Adrenal gland (tissue), 9 donors: ENCODE measurements at regions not wholly inside any gene's neighbourhood (a gene's known extent, or its start where the extent isn't known, plus 50 kb on each side); places are given as distances from the start of the nearest gene placed in this dataset.

ENCODE experiments used
- DNase-seq, 7 donors: peaks; one replicate each; pipeline ENCODE4 v3.0.0-alpha.2; 2019 to 2020
- H3K27ac ChIP-seq, 5 donors: fragments of 200-600 bp; sonication (generic) in 4 of 5; 1 replicate in 3 of 5; 2 replicates in 2 of 5; pipeline versions ENCODE4 v1.5.1 to v1.8.0; 2016 to 2020; ENCODE audit warnings: mild to moderate bottlenecking in 1 of 5
- H3K27me3 ChIP-seq: fragments of 200-600 bp; 2 replicates; pipeline ENCODE4 v1.8.0; 2021
- H3K36me3 ChIP-seq, 2 donors: fragments of 200-600 bp; replicated peaks in 1 of 2; 1 replicate in 1 of 2; 2 replicates in 1 of 2; pipeline versions ENCODE4 v1.5.1 to v1.8.0; 2018 to 2022
- H3K4me1 ChIP-seq, 2 donors: fragments of 200-600 bp; replicated peaks in 1 of 2; 1 replicate in 1 of 2; 2 replicates in 1 of 2; pipeline versions ENCODE4 v1.5.1 to v1.8.0; 2018 to 2021
- H3K4me3 ChIP-seq, 4 donors: fragments of 200-600 bp; sonication (generic) in 3 of 4; one replicate each; pipeline ENCODE4 v1.5.1; 2016 to 2018
- H3K9me3 ChIP-seq, 3 donors: fragments of 200-600 bp; sonication (generic) in 1 of 3; replicated peaks in 1 of 3; 1 replicate in 2 of 3; 2 replicates in 1 of 3; pipeline versions ENCODE4 v1.5.1 to v1.8.0; 2016 to 2021
- POLR2A ChIP-seq, 2 donors: fragments of 450-650 bp; IDR thresholded peaks; one replicate each; pipeline ENCODE4 v1.6.1; 2017; ENCODE audit warnings: antibody characterized with exemption in 2 of 2, mild to moderate bottlenecking in 2 of 2, moderate library complexity in 1 of 2
- WGBS, 4 donors: extraction: QIAGEN DNeasy Blood & Tissue Kit in 2 of 4; methylation state at CpG; one replicate each; pipeline versions ENCODE4 v1.1.5 to v1.1.7; 2013 to 2017; 5-methylcytosine and 5-hydroxymethylcytosine counted together
- intact Hi-C, 2 donors: fragments of 100-400 bp; cut with DNase I; formaldehyde crosslinking; loops; one replicate each; pipeline versions ENCODE4 v1.14.1 to v1.15.0; 2022 to 2023
- TF ChIP-seq, protein P1 (sequence below), 6 experiments: fragments of 450-650 bp in 4 of 6; fragments of 200-600 bp in 2 of 6; sonication (generic) in 1 of 6; IDR thresholded peaks; 1 replicate in 5 of 6; 2 replicates in 1 of 6; pipeline versions ENCODE4 v1.5.1 to v1.8.0; 2016 to 2021; ENCODE audit warnings: antibody characterized with exemption in 6 of 6, mild to moderate bottlenecking in 2 of 6, moderate library complexity in 1 of 6
- donor health status: healthy with polysubstance abuse.
- donor health status: Bipolar disorder and iron deficiency.
- donor health status: DM: yes; HTN: yes; CAD: no.
- donor health status: DM: no; HTN: no; CAD: no.
- donor health status: DM: no; HTN: no; CAD: no.

DNA sequence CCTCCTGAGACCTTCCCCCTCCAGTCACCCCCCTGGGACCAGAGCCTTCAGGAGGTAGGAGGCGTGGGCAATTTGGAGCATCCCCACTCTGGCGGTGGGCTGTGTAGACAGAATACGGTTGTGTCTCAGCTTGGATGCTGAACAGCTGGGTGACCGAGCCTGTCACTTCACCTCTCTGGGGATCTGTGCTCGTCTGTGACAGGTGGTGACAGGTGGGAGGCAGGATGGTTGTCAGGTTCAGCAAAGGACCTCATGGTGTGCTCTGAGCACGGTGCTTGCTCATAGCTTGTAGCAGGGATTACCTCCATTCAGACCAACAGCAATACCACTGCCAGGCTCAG is 186.5 kb upstream of the HS6ST1 start:
- TF ChIP-seq, protein P1, sequence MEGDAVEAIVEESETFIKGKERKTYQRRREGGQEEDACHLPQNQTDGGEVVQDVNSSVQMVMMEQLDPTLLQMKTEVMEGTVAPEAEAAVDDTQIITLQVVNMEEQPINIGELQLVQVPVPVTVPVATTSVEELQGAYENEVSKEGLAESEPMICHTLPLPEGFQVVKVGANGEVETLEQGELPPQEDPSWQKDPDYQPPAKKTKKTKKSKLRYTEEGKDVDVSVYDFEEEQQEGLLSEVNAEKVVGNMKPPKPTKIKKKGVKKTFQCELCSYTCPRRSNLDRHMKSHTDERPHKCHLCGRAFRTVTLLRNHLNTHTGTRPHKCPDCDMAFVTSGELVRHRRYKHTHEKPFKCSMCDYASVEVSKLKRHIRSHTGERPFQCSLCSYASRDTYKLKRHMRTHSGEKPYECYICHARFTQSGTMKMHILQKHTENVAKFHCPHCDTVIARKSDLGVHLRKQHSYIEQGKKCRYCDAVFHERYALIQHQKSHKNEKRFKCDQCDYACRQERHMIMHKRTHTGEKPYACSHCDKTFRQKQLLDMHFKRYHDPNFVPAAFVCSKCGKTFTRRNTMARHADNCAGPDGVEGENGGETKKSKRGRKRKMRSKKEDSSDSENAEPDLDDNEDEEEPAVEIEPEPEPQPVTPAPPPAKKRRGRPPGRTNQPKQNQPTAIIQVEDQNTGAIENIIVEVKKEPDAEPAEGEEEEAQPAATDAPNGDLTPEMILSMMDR (IDR thresholded peaks at IDR 0.05) = no peak
- no peak for TF ChIP-seq POLR2A (IDR thresholded peaks at IDR 0.05)
- Histone ChIP-seq H3K9me3 (no peaks in the 10 kb centered on the region), H3K27ac (no peak overlapping the region), H3K4me1 (no peaks in the 10 kb centered on the region), H3K4me3 (no peak overlapping the region), H3K27me3 (no peaks in the 10 kb centered on the region), H3K36me3 (no peaks in the 10 kb centered on the region)
- DNase-seq = peak in 1 of 7 donors; percentile 13
- intact Hi-C loops = no loop called here
- 86 to 97% (median 95%) methylated on average over 3 to 6 of the region's 6 CpGs for WGBS, 4 donors

DNA sequence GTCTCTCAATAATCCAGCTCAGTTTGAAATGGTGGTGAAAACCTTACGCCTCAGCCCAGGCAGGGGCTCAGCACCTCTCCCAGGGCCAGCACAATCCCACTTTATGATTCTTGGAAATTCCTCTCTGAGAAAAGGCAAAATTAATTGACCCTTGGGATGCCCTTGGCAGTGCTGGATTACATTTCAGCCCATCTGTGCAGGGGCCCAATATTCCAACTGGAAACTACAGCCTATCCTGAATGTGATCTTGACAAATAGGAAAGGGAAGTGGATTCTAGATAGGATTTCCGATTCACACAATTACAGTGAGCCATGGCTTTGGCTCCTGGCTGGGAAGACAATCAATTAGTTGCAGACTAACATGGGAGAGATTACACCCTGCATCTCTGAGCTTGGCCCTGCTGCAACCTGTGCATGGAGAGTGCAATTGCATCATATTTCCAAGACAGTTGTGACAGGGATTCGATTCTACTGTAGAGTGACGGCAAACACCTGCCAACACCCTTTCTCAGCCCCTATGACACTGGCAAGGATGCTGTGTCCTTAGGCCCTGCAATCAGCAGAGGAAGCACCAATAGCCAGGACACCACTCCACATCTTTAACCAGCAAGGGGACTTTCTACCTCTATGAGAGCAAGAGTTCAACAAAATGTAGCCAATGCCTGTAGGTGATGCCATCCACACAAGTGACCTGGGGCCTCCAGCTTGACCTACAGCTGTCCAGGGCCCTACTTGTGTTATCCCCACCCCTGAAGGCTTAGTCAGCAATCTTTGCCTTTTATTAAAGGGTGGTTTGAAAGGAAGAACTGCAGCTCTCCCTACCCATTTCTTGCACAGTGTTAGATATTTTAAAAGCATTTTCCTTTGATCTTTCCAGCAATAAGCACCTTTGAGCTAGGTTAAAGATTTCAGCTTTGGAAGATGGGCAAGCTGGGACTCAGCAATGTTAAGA is 187.2 kb upstream of the HS6ST1 start:
- Histone ChIP-seq H3K27ac (no peak overlapping the region), H3K4me3 (no peak overlapping the region), H3K4me1 (no peaks in the 10 kb centered on the region), H3K27me3 (no peaks in the 10 kb centered on the region), H3K9me3 (no peaks in the 10 kb centered on the region), H3K36me3 (no peaks in the 10 kb centered on the region)
- WGBS, 4 donors = 72 to 93% (median 73%) methylated on average over 2 to 4 of the region's 4 CpGs
- intact Hi-C loops = no loop called here
- TF ChIP-seq, protein P1 (IDR thresholded peaks at IDR 0.05) = no peak
- no peak for TF ChIP-seq POLR2A (IDR thresholded peaks at IDR 0.05)
- DNase-seq = no peak

DNA sequence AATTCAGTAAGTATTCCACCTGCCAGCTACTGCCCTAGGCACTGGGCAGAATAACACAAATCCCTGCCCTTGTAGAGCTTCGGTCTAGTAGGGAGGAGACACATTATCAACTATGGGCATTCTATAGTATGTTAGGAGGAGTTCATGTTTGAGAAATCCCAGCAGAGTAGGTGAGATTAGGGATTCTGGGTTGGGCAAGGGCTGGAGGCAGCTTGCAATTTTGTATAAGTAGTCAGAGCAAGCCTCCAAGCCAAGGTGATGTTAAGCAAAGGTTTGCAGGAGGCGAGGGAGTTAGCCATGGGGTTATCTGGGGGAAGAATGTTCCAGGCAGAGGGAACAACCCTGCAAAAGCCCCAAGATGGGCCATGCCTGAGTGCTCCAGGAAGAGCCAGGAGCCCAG is 187.9 kb upstream of the HS6ST1 start:
- no peak for DNase-seq
- H3K9me3 ChIP-seq = no peaks in the 10 kb centered on the region
- no peaks in the 10 kb centered on the region for H3K27me3 ChIP-seq
- no peaks in the 10 kb centered on the region for H3K4me1 ChIP-seq
- WGBS, 4 donors = 92 to 100% (median 96%) methylated on average over 2 of the region's 2 CpGs
- no peak overlapping the region for H3K27ac ChIP-seq
- H3K36me3 ChIP-seq = no peaks in the 10 kb centered on the region
- no peak overlapping the region for H3K4me3 ChIP-seq
- intact Hi-C loops = no loop called here
- TF ChIP-seq POLR2A (IDR thresholded peaks at IDR 0.05) = no peak
- TF ChIP-seq, protein P1 (IDR thresholded peaks at IDR 0.05) = no peak

DNA sequence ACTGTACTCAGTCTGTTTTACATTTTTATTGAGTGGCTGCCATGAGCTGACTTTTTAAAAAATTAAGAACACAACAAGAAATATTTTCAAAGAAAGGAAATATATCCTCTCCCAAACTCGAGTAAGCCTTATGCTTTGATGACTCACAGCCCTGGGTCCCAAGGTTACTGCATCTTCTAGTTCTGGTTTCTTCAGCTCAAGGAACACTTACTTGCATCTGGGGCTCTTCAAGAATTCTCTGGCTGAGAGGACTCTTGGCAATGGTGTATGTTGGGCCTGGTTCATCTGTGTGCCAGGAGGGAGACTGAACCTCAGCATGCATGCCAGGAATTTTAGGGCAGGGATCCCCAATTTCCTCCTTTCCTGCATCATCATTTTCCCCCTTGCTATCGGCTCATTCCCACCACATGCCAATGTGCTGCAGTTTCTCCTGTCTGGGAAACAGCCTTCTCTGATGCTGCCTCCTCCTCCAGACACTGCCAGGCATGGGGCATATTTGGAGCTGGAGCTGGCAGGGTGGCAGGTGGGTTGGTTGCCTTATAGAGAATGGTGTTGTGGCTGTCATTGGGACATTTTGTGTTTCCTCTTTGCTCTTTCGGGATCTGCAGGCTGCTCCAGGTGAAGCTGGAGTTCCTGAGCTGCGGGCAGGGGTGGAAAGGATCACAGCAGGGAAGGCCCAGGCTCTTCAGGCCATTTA is 192.2 kb upstream of the HS6ST1 start:
- Histone ChIP-seq H3K36me3 (no peaks in the 10 kb centered on the region), H3K4me1 (no peaks in the 10 kb centered on the region), H3K27ac (no peak overlapping the region), H3K9me3 (no peaks in the 10 kb centered on the region), H3K27me3 (no peaks in the 10 kb centered on the region), H3K4me3 (no peak overlapping the region)
- WGBS, 4 donors = 65 to 75% (median 68%) methylated on average over 3 to 4 of the region's 4 CpGs
- intact Hi-C loops = no loop called here
- DNase-seq = no peak
- TF ChIP-seq, protein P1 (IDR thresholded peaks at IDR 0.05) = no peak
- no peak for TF ChIP-seq POLR2A (IDR thresholded peaks at IDR 0.05)
